OCI-LY3 (cell line): ENCODE measurements at regions not wholly inside any gene's neighbourhood (a gene's known extent, or its start where the extent isn't known, plus 50 kb on each side); places are given as distances from the start of the nearest gene placed in this dataset.
"Not testable (repeated sequence)": the region's sequence is repeated elsewhere in the genome, so short reads cannot be mapped to it uniquely, and the experiment has no call there.

Experiments
- H2AFZ ChIP-seq: fragments of 200-600, 300-600 bp; shearing (Covaris generic); 2 replicates; pipeline ENCODE4 v1.6.0; 2014; ENCODE audit warnings: antibody characterized with exemption, low read depth, low read length
- H3K27ac ChIP-seq: fragments of 200-600, 300-600 bp; sonication (generic); 2 replicates; pipeline ENCODE4 v1.5.1; 2014; ENCODE audit warnings: mild to moderate bottlenecking, low read length, moderate library complexity, mixed read lengths
- H3K27me3 ChIP-seq: fragments of 200-600, 300-600 bp; sonication (generic); 2 replicates; pipeline ENCODE4 v1.6.1; 2014; ENCODE audit warnings: low read depth, low read length, mixed read lengths
- H3K36me3 ChIP-seq: fragments of 200-600, 300-600 bp; sonication (generic); replicated peaks from 2 replicates; pipeline ENCODE3; 2014; ENCODE audit warnings: low read depth, low read length, mixed read lengths
- H3K4me1 ChIP-seq: fragments of 300-600, 200-600 bp; sonication (generic); 2 replicates; pipeline ENCODE4 v1.6.1; 2014; ENCODE audit warnings: low read length, mixed read lengths
- H3K4me2 ChIP-seq: fragments of 200-600, 300-600 bp; sonication (generic); 2 replicates; pipeline ENCODE4 v1.6.1; 2014; ENCODE audit warnings: low read length, mixed read lengths
- H3K4me3 ChIP-seq: fragments of 300-600, 200-600 bp; sonication (generic); 2 replicates; pipeline ENCODE4 v1.5.1; 2014; ENCODE audit warnings: antibody characterized with exemption, mild to moderate bottlenecking, low read length, moderate library complexity
- H3K79me2 ChIP-seq: fragments of 300-600, 200-600 bp; shearing (Covaris generic); 2 replicates; pipeline ENCODE4 v1.6.1; 2014; ENCODE audit warnings: mild to moderate bottlenecking, low read length, mixed read lengths
- H3K9ac ChIP-seq: fragments of 300-600, 200-600 bp; shearing (Covaris generic); 2 replicates; pipeline ENCODE4 v1.6.0; 2014; ENCODE audit warnings: mild to moderate bottlenecking, low read length, moderate library complexity
- H3K9me3 ChIP-seq: fragments of 200-600, 300-600 bp; shearing (Covaris generic); 2 replicates; pipeline ENCODE4 v1.6.1; 2014; ENCODE audit warnings: low read length, mixed read lengths; ENCODE audit not compliant: insufficient read depth
- H4K20me1 ChIP-seq: fragments of 200-600, 300-600 bp; sonication (generic); 2 replicates; pipeline ENCODE4 v1.6.1; 2016; ENCODE audit warnings: low read length, mixed read lengths; ENCODE audit not compliant: insufficient read depth
- CTCF ChIP-seq: fragments of 200-600, 300-600 bp; sonication (generic); IDR thresholded peaks from 2 replicates; pipeline ENCODE4 v1.5.1; 2014; ENCODE audit warnings: antibody characterized with exemption, low read length, low read depth
- EZH2phosphoT487 ChIP-seq: fragments of 200-600 bp; shearing (Covaris generic); IDR thresholded peaks from 2 replicates; pipeline ENCODE4 v1.6.1; 2018; ENCODE audit warnings: antibody characterized with exemption, mixed run types, low read depth

- no peak overlapping the region for H3K4me3 ChIP-seq
- no peak overlapping the region for H3K4me2 ChIP-seq
- H3K27ac ChIP-seq: no peak overlapping the region
- no peaks in the 10 kb centered on the region for H3K79me2 ChIP-seq
- no peak overlapping the region for H3K9ac ChIP-seq
- H3K9me3 ChIP-seq: no peaks in the 10 kb centered on the region
- no peaks in the 10 kb centered on the region for H3K36me3 ChIP-seq
- H3K27me3 ChIP-seq: 0 out of 2 replicates have a peak, but pooled peaks cover 4% of the 10 kb centered on the region
- H2AFZ ChIP-seq: no peak overlapping the region
- TF ChIP-seq CTCF (no peak), EZH2phosphoT487 (no peak)
- no peaks in the 10 kb centered on the region for H4K20me1 ChIP-seq
- no peaks in the 10 kb centered on the region for H3K4me1 ChIP-seq
Observed at GRCh38 chr9:15068261-15068660, 158.0 kb upstream of the FREM1 start.

- TF ChIP-seq EZH2phosphoT487 (no peak), CTCF (no peak)
- Histone ChIP-seq H3K4me3 (no peak overlapping the region), H4K20me1 (no peaks in the 10 kb centered on the region)
Observed at GRCh38 chr9:15059003-15059402, 148.8 kb upstream of the FREM1 start.

GRCh38 chr9:15058236-15058635, 148.0 kb upstream of the FREM1 start:
- Histone ChIP-seq H3K9ac (no peak overlapping the region), H4K20me1 (no peaks in the 10 kb centered on the region), H3K4me2 (no peak overlapping the region), H3K9me3 (no peaks in the 10 kb centered on the region), H3K79me2 (no peaks in the 10 kb centered on the region), H3K36me3 (no peaks in the 10 kb centered on the region), H3K27me3 (no peaks in the 10 kb centered on the region), H3K27ac (no peak overlapping the region), H3K4me1 (no peaks in the 10 kb centered on the region), H3K4me3 (no peak overlapping the region), H2AFZ (no peak overlapping the region)
- TF ChIP-seq EZH2phosphoT487: no peak
- TF ChIP-seq CTCF: no peak

More at GRCh38 chr9:15059003-15059402, 148.8 kb upstream of the FREM1 start:
- no peak overlapping the region for H2AFZ ChIP-seq
- no peaks in the 10 kb centered on the region for H3K79me2 ChIP-seq
- no peaks in the 10 kb centered on the region for H3K9me3 ChIP-seq
- no peaks in the 10 kb centered on the region for H3K27me3 ChIP-seq
- H3K36me3 ChIP-seq: no peaks in the 10 kb centered on the region
- no peak overlapping the region for H3K4me2 ChIP-seq
- no peak overlapping the region for H3K27ac ChIP-seq
- no peak overlapping the region for H3K9ac ChIP-seq
- no peaks in the 10 kb centered on the region for H3K4me1 ChIP-seq

GRCh38 chr9:15055284-15055683, 145.1 kb upstream of the FREM1 start:
- H3K4me3 ChIP-seq, H3K4me2 ChIP-seq, H4K20me1 ChIP-seq, H3K4me1 ChIP-seq, H3K27ac ChIP-seq, H3K79me2 ChIP-seq, H3K27me3 ChIP-seq, H3K9ac ChIP-seq, H3K36me3 ChIP-seq, H2AFZ ChIP-seq, H3K9me3 ChIP-seq: not testable (repeated sequence)

- no peaks in the 10 kb centered on the region for H3K4me1 ChIP-seq
- H2AFZ ChIP-seq: no peak overlapping the region
- no peaks in the 10 kb centered on the region for H3K79me2 ChIP-seq
- H3K36me3 ChIP-seq: no peaks in the 10 kb centered on the region
- no peak overlapping the region for H3K27ac ChIP-seq
- no peaks in the 10 kb centered on the region for H3K9me3 ChIP-seq
- no peaks in the 10 kb centered on the region for H3K27me3 ChIP-seq
- TF ChIP-seq CTCF (no peak), EZH2phosphoT487 (no peak)
- H3K4me3 ChIP-seq: no peak overlapping the region
- H4K20me1 ChIP-seq: no peaks in the 10 kb centered on the region
- H3K9ac ChIP-seq: no peak overlapping the region
- H3K4me2 ChIP-seq: no peak overlapping the region
Observed at GRCh38 chr9:15048772-15049171, 138.5 kb upstream of the FREM1 start.
